SW480 (cell line): ENCODE measurements at regions not wholly inside any gene's neighbourhood (a gene's known extent, or its start where the extent isn't known, plus 50 kb on each side); places are given as distances from the start of the nearest gene placed in this dataset.

Source experiments
- DNase-seq: peaks from one replicate; pipeline ENCODE4 v3.0.0-alpha.2; 2016; ENCODE audit warnings: low spot score

DNA sequence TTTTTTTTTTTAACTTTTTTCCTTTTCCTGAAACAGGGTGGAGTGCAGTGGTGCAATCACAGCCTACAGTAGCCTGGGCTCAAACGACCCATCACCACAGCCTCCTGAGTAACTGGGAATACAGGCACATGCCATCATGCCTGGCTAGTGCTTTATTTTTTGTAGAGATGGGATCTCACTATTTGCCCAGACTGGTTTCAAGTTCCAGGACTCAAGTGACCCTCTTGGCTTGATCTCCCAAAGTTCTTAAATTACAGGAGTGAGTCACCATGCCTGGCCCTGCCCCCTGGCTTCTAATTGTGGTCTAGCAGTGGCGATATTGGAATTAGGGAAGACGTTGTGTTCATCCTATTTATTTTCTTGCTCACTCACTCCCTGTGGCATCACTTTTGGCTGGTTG, 1138.4 kb downstream of the SI start:
- DNase-seq, result no peak

DNA sequence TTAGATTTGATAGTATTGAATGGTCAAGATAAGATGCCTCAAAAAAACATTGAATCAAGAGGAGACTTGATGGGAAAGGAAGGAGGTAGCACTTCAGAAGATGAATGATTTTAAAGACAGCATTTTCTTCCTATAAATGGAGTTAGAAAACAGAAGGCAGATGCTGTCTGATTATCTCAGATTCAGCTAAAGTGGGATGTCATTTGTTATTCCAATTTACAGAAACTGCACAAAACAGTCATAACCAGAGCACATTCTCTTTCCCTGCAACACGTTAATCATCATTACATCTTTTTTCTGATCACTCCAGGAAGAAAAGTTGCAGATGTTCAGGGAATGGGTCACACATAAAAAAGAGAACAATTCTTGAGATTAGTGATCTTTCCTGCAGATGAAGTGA, 1141.8 kb downstream of the SI start:
- no peak for DNase-seq

DNA sequence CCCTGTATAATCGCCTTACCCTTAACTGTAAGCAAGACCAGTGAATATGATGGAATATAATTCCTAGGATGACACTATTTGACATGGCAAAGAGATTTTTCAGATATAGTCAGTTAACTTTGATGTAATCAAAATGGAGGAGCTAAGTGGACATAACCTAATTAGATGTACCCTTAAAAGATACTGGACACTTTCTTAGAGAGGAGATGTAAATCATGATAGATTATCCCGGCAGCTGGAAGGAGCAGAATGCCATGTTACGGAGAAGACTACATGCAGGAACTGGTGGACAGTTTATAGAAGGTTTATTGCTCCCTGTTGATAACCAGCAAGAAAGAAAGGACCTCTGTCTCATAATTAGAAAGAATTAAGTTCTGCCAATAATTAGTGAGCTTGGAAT, 1142.9 kb downstream of the SI start:
- DNase-seq, result no peak

DNA sequence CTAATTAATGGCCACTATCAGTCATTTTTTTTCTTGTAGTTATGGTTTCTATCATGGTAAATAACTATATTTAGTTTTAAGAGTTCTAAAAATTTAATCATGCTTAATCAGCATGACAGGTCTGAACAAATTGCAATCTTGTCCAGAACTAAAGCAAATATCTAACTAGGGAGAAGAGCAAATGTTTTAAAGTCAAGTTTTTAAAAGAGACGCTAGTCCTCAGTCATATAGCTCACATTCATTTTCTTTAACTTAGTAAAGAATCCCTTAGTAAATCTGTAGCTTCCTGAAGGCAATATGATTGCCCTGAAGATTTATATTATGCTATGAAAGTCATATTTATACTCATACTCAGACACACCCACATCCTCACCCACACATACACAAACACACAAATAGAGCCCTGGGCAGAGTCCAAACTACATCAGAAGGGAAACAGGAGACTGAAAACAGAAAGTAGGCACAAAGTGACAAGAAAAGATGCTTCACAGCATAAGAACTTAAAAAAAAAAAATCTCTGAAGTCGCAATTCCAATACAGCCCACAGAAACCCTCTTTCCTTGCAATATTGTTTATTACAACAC, 1149.1 kb downstream of the SI start:
- DNase-seq, result no peak

DNA sequence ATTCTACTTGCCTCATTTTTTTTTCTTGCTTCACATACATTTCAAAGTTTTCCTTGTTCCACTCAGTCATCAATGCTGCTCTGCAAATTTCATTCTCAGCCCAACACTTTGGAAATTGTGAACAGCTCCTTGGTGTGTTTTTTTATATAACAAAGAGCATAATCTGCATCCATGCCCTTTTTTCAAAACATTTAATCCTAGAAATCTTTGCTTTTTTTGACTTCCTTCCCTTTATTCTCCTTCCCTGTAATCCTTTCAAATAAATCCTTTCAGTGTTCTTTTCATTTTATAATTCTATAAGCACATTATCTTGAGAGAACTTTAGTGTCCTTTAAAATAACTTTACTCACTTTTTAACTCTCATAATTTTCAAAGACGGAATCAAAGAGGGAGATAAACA, 1150.8 kb downstream of the SI start:
- no peak for DNase-seq

DNA sequence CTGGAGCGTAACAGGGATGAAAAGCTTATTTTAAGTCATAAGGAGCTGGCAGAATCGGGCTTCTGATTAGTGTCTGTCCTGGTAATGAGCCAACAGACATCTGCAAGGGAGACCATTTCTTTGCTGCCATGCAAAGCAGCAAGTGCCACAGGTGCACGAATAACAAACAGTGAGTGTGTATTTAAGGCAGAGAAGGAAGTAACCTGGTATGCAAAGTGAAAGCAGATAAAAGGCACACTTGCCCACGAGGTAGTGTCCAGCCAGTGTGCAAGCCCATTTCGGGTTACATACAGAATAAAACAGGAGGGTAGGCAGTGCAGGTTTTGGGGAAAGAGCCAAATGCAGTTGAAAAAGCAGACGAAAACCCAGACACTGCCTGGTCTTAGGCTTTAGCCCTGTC, 1153.7 kb downstream of the SI start:
- no peak for DNase-seq

DNA sequence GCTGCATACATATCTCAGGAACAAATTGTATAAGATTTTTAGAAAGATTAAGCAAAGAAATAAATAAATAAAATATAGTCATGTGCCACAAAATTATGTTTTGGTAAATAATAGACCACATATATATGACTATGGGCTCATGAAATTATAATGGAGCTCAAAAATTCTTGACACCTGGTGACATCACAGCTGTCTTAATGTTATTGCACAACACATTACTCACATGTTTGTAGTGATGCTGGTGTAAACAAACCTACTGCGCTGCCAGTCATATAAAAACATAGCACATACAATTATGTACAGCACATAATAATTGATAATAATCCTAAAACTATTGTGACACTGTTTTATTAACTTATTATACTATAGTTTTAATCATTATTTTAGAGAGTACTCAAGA, 1159.1 kb downstream of the SI start:
- no peak for DNase-seq

DNA sequence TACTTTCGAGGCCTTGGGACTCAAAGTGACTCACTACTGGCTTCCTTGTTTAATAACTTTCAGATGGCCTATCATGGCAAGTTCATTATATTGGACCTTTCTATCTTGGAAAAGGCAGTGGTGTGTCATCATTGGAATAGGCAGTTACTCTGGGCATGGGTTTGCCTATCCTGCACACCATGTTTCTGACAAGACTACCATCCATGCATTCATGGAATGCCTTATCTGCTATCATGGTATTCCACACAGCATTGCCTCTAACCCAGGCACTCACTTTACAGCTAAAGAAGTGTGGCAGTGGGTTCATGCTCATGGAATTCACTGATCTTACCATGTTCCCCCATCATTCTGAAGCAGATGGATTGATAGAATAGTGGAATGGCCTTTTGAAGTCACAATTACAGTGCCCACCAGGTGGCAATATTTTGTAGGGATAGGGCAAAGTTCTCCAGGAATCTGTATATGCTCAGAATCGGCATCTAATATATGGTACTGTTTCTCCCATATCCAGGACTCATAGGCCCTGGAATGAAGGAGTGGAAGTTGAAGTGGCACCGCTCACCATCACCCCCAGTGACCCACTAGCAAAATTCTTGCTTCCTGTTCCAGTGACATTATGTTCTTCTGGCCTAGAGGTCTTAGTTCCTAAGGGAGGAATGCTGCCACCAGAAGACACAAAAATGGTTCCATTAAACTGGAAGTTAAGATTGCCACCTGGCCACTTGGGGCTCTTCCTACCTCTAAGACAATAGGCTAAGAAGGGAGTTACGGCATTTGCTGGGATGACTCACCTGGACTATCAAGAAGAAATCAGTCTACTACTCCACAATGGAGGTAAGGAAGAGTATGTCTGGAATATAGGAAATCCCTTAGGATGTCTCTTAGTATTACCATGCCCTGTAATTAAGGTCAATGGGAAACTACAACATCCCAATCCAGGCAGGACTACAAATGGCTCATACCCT, 1161.4 kb downstream of the SI start:
- peak; percentile 4 for DNase-seq

DNA sequence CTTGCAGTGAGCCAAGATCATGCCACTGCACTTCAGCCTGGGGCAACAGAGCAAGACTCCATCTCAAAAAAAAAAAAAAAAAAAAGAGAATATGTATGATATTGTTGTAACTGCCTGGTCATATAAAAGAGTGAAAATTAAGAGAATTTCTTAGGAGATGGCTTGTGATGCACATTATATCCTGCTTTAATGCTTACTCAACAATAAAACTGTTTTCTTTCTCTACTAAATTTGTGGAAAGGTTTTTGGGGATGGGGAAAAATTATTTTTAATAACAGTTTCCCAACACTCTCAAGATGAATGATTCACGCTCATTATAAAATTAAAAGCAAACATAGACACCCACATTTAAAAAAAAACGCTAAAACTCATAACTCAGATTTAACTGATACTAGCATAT, 1163.0 kb downstream of the SI start:
- no peak for DNase-seq

DNA sequence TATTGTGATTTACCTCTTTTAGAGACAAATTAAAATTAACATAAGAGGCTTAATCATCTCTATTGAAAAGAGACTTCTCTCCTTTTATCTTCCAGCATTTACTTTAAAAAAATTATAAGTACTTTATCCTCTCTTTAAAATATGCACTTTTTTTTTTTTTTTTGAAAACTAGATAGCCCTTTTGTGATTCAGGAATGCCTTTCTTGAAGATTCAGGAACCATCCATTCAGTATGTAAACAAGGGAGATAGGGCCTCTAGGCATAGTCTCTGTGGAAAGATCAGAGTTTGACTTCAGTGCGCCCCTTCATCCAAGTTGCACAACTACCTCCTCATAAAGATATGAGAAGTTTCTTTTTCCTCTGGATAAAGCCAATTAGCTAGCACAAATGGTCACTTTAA, 1163.7 kb downstream of the SI start:
- no peak for DNase-seq

DNA sequence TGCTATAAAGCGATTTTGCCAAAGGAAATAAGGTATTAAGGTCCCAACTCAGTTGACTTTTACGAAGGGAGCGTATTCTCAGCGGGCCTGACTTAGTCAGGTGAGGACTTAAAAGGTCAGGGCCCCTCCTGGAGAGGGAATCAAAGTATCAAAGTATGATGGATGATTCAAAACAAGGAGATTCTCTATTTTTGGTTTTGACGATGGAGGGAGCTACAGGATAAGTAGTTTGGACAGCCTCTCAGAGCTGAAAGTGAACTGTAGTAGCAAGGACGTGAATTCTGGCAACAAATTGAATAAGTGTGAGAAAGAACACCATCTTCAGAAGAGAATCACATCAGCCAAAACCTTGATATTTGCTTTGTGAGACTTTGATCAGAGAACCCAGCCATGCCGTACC, 1186.5 kb downstream of the SI start:
- no peak for DNase-seq

DNA sequence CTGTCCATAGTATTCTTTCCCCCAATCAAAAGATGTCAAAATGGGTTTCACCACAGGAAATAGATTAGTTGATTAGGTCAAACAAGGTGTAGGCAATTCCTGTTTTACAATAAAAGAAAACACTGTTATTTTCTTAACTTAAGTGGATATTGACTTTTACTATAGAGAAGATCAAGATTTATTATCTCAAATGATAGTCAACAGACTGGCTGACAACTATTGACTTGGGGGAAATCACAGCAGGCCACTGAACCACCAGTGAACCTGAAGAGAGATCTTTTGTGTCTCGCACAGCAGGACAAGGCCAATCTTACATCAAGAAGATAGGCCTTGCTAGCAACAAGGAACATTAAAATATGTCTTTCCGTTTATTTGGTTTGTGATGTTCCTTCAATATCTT, 1187.6 kb downstream of the SI start:
- DNase-seq, result no peak

DNA sequence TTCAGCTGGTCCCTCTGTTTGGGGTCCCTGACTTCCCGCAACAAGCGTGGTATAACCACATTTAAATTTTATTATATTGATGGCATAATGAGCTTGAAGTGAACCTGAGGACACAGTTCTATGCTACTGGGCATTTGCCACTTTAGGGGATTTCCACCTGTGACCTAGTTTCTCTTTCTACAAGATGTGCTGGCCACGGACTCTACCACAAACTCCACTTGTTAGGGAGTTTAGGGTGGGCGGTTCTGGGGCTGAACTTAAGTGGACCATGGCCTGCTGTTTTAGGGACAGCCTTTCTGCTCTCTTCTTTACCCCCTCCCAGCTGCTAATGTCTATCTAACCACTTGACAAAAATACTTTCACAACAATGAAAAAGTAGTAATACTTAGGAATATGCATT, 1199.1 kb downstream of the SI start:
- DNase-seq, result no peak

DNA sequence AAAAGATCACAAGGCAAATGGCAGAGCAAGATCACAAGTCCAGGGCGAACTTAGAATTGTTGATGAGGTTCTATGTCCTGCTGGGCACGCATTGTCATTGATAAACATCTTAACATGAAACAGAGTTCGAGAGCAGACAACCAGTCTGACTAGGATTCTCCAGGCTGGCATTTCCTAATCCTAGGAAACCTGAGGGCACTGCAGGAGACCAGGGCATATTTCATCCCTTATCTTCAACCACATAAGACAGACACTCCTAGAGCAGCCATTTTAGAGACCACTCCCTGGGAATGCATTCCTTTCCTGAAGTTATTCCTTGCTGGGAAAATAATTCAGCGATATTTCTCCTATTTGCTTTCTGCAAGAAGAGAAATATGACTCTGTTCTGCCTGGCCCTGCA, 1199.9 kb downstream of the SI start:
- DNase-seq, result no peak

DNA sequence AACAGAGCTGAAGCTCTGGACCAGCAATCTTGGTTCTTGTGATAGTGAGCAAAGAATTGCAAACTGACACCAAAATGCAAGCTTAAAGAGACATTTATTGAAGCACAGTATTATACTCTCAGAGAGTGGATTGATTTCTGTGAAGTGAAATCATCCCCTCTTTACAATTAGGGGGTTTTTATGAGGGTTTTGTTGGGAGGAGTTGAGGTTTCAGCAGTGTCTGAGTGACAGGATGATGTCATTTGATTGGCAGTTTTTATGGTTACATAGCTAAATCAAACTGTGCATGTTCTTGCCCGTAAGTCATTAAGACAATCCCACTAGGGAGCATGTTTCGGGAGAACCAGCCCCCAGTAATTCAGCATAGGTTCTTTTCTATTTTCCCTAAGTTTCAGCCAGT, 1200.5 kb downstream of the SI start:
- DNase-seq, result no peak

DNA sequence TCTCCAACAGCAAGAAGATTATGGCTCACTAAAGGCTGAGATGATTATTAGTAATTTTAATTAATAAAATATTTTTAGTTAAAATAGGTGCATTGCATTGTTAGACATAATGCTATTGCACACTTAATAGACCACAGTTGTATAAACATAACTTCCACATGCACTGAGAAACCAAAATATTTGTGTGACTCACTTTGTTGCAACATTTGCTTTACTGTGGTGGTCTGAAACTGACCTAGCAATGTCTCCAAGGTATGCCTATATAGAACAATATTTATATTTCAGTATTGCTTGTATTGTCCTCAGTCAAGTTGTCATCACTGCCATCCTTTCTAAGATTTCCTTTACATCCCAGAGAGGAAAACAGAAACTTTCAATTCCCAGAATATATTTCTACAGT, 1215.2 kb downstream of the SI start:
- no peak for DNase-seq

DNA sequence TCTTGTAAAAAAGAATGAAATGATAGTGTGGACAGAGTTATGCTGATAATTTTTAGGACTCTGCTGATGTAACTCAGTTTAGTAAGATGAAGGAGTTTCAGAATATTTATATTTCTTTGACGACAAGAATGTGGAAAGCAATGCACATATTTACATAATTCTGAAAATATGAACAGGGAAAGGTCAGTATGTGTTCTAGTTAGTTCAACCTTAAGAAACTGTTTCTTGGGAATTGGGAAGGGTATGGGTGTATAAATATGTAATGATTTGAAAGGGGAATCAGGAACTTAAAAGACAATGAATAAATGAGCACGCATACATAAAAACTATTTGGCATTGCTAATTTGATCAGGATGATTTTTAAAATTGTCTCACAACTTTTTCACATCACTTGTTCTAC, 1226.1 kb downstream of the SI start:
- DNase-seq, result no peak

DNA sequence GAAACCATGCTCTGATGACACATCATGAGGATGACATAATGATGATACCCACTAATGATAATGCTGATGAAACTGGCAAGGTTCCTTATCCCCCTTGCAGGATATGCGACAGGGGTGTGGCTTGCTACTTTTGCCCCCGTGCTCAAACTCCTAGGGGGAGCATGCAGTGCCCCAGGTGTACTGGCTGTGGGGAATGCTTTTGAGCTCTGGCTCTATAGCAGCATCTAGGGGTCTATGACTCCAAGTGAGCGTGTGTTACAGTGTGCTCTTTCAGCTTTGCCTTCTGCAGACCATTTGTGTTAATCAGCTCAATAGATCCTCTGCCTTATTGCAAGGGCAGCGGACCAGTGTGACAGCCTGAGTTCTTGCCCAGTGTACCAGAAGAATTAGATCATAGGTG, 1239.5 kb downstream of the SI start:
- DNase-seq, result no peak

DNA sequence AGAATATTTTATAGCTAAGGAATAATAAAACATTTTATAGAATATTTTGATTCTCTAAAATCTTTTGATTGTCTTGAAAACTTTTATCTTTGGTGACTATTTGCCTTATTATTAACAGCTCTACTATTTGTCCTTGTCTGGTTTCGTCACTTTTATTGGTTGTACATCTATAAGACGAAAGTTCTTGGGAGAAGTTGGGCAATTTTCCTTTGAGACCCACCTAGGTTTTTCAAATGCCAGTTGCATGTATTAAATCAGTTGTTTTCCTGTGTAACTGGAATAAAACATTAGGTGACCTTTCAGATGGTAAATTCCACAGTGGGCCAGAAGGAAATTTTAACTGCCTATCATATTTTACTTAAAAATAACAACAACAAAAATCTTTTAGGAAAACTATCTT, 1245.7 kb downstream of the SI start:
- DNase-seq, result no peak

DNA sequence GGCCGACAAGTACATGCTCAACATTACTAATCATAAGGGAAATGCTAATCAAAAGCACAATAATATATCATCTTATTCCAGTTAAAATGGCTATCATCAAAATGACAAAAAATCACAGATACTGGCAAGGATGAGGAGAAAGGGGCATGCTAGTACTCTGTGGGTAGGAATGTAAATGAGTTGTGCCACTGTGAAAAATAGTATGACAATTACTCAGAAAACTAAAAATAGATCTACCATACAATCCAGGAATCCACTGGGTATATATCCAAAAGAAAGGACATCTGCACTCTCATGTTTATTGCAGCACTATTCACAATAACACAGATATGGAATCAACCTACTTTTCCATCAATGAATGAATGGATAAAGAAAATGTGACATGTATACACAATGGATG, 1256.5 kb downstream of the SI start:
- DNase-seq, result no peak

DNA sequence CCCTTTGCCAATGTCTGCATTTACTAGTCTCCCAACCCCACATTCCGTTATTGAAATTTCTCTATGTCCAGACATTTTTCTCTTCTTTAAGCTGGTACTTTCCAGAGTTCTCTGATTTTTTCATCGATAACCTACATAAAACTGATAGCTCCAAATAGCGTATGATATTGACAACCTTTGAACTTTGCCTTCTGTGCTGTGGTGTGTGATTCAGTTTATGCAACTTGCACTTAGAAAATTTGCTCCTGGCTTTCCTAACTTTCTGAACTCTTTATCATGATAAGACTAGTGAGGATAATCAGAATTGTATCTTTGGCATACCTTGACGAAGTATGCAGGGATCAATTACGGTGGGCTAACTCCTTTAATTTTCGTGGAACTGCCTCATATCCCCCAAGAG, 1261.3 kb downstream of the SI start:
- no peak for DNase-seq

DNA sequence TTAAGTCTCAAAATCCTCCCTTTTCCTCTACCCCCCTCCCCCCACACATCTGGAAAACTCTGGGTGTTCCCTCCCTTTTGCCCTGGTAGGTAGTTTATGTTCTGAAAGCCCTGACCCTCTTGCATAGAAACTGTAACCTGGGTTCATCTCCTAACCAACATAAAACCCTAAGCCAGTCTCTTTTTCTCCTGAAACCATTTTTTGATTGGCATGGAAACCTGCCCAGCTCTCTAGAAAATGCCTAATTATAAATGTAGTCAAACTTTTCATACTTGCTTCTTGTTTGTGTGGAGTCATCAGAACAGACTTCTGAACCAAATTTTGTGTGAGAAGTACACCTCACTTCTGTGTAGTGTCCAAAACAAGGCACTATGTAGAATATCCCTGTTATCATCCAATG, 1264.4 kb downstream of the SI start:
- DNase-seq, result no peak

DNA sequence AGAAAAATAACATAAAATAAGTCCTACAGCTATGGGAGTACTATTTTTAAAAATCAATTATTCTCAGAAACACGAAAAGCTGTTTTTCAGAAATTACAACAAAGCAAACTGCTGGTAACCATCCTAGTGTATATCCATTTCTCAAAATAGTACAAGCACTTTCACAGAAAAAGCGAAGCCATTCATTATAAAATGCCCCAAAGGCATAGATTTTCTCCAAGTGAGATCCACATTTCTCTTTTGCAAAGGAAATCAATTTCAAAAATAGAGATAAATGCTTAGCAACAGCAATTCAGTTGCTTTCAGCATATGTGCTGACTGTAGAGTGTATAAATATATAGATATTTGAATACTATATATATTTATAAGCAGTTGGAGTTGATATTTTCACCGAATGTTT, 1266.3 kb downstream of the SI start:
- DNase-seq, result no peak

DNA sequence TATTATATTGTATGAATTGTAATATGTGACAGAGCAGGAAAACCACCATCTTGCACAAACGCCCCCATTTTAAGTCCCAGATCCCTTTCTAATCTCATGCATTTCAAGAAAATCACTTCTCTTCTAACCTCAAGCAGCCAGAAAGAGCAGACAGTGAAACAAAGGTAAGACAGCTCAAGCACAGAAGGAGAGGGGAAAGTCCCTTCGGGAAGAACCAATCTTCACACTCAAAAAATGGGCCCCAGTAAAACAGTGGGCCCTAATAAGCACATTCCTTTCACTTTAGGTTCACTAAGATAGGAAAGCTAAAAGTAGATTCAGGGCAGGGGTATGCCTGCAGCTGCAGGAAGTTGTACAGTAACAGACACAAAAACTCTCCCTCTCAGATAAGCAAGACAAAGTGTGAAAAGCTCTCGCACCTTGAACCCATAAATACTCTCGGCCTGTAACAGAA, 1268.7 kb downstream of the SI start:
- DNase-seq, result no peak
